Stimulated activated naive CD4-positive, alpha-beta T cell treated with Interleukin-2 at 50 U/mL for 16 hours (primary cell): ENCODE measurements at regions not wholly inside any gene's neighbourhood (a gene's known extent, or its start where the extent isn't known, plus 50 kb on each side); places are given as distances from the start of the nearest gene placed in this dataset.

ENCODE experiments used
- DNase-seq: peaks from one replicate; lab custom pipeline; 2025; lab: John Stamatoyannopoulos, UW

- no peak for DNase-seq
Observed at GRCh38 chr2:14684516-14684915, 52.0 kb downstream of the LRATD1 start.

- DNase-seq = no peak
Observed at GRCh38 chr2:14690926-14691325, 58.4 kb downstream of the LRATD1 start.

- no peak for DNase-seq
Observed at GRCh38 chr2:14693874-14694273, 61.4 kb downstream of the LRATD1 start.

GRCh38 chr2:14700753-14701152 lies 68.2 kb downstream of the LRATD1 start:
- no peak for DNase-seq

- DNase-seq = no peak
Observed at GRCh38 chr2:14702258-14702657, 69.7 kb downstream of the LRATD1 start.

GRCh38 chr2:14706201-14706600 lies 73.7 kb downstream of the LRATD1 start:
- DNase-seq = no peak

- DNase-seq = no peak
Observed at GRCh38 chr2:14712111-14712510, 79.6 kb downstream of the LRATD1 start.

GRCh38 chr2:14713248-14713647 lies 80.7 kb downstream of the LRATD1 start:
- no peak for DNase-seq

GRCh38 chr2:14715600-14715999 lies 83.1 kb downstream of the LRATD1 start:
- DNase-seq = no peak

- DNase-seq = no peak
Observed at GRCh38 chr2:14716319-14716718, 83.8 kb downstream of the LRATD1 start.

- DNase-seq = no peak
Observed at GRCh38 chr2:14717131-14717530, 84.6 kb downstream of the LRATD1 start.

GRCh38 chr2:14720319-14720718 lies 87.8 kb downstream of the LRATD1 start:
- no peak for DNase-seq

GRCh38 chr2:14720739-14721138 lies 88.2 kb downstream of the LRATD1 start:
- DNase-seq = no peak

- no peak for DNase-seq
Observed at GRCh38 chr2:14722904-14723570, 90.5 kb downstream of the LRATD1 start.

GRCh38 chr2:14723684-14724083 lies 91.2 kb downstream of the LRATD1 start:
- no peak for DNase-seq

GRCh38 chr2:14735696-14736095 lies 103.2 kb downstream of the LRATD1 start:
- no peak for DNase-seq

GRCh38 chr2:14737201-14737600 lies 104.7 kb downstream of the LRATD1 start:
- DNase-seq = no peak

GRCh38 chr2:14743861-14744260 lies 111.3 kb downstream of the LRATD1 start:
- DNase-seq = no peak

- DNase-seq = no peak
Observed at GRCh38 chr2:14745288-14746076, 113.0 kb downstream of the LRATD1 start.

- no peak for DNase-seq
Observed at GRCh38 chr2:14746133-14746532, 113.6 kb downstream of the LRATD1 start.

GRCh38 chr2:14747447-14747846 lies 114.9 kb downstream of the LRATD1 start:
- no peak for DNase-seq

- no peak for DNase-seq
Observed at GRCh38 chr2:14749884-14750283, 117.4 kb downstream of the LRATD1 start.

- no peak for DNase-seq
Observed at GRCh38 chr2:14750433-14750832, 117.9 kb downstream of the LRATD1 start.

- no peak for DNase-seq
Observed at GRCh38 chr2:14751581-14751980, 119.1 kb downstream of the LRATD1 start.
